ENCODE measurements at regions not wholly inside any gene's neighbourhood (a gene's known extent, or its start where the extent isn't known, plus 50 kb on each side); places are given as distances from the start of the nearest gene placed in this dataset.

DNA sequence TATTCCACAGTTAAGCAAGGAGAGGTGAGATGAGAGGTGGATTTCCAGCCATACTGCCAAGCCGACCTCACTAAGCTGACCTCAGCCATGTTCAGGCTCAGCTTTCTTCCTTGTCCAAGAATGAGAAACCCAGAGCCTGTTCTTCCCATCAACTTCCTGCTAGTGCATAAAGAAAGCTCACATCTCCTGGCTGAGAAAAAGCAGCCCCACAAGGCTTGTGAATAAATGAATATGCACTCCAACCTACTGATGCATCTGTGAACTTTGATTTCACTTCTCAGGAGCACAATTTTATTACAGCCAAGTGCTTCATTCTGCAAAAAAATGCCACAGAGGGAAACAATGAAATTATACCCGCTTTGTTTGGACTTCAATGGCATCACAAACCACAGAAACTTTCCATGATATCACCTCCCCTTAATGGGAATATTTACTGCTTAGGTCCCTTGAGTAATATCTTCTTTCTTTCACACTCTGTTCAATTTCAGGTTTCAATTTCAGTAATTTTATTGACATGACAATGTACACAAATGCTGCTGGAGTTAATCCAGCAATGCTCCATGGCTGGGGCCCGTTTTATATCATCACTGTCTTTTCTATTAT, 437.0 kb upstream of the PPP2R3A start:
- no peak for DNase-seq
- no CpG with 5 or more reads among the region's 3 CpGs for WGBS (ENCODE audit: insufficient coverage)
- no peaks in the 10 kb centered on the region for H3K79me2 ChIP-seq (ENCODE audit: insufficient read depth, low read length)

DNA sequence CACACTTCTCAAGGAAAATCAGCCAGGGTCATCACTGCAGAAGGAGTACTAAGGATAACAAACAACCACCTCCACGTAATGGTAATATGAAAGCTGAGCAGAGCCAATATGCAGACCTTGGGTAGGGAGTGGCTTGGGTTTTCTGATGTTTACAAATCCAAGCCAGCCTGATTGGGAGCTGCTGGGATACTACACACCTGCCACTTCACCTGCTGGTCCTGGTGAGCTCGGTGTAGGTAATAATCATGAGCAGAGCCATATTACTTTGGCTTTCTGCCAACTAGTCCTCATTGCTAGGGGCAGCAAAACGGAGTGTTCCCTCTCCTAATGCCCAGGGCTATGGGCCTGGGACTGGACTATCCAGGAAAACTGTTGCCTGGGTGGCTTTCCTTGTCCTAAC, 433.5 kb upstream of the PPP2R3A start:
- H3K9me3 Mint-ChIP-seq, result peaks cover 0 to 7% (median 2%) of the 10 kb centered on the region in 7 donors
- Histone ChIP-seq H3K36me3 (replicated peaks in 1 of 2; ENCODE audit: control insufficient read depth in 1 of 2, insufficient read depth in 2 of 2, low read length in 2 of 2) (no peaks in the 10 kb centered on the region), H2AFZ (ENCODE audit: insufficient read depth, low read depth, low read length, poor library complexity, severe bottlenecking) (no peak overlapping the region), H3K79me2 (ENCODE audit: insufficient read depth, low read length) (no peaks in the 10 kb centered on the region), H3K4me2 (replicated peaks; ENCODE audit: extremely low read depth, low read length, poor library complexity, severe bottlenecking) (no peak overlapping the region), H3K4me1 (ENCODE audit: control insufficient read depth in 1 of 2, insufficient read depth in 2 of 2, low read length in 2 of 2) (no peaks in the 10 kb centered on the region), H3K9ac (ENCODE audit: insufficient read depth, low read length, poor library complexity, severe bottlenecking) (no peak overlapping the region), H4K20me1 (ENCODE audit: insufficient read depth, low read length) (no peaks in the 10 kb centered on the region), H3K27me3 (ENCODE audit: control insufficient read depth in 2 of 2, insufficient read depth in 2 of 2, low read length in 2 of 2) (no peaks in the 10 kb centered on the region), H3K9me3 (replicated peaks in 1 of 2; ENCODE audit: control insufficient read depth in 1 of 2, insufficient read depth in 1 of 2, low read length in 2 of 2) (no peaks in the 10 kb centered on the region), H3K27ac (ENCODE audit: low read depth in 1 of 2, low read length in 2 of 2) (no peak overlapping the region), H3K4me3 (replicated peaks in 1 of 3; ENCODE audit: low read depth in 2 of 3, low read length in 3 of 3) (no peak overlapping the region)
- H3K27ac Mint-ChIP-seq, result no peak overlapping the region
- intact Hi-C loops (cut with micrococcal nuclease), result no loop called here
- no peak for DNase-seq
- no peak overlapping the region for H3K4me3 Mint-ChIP-seq
- H3K4me1 Mint-ChIP-seq, result no peaks in the 10 kb centered on the region
- peaks cover 0 to 2% (median 0%) of the 10 kb centered on the region in 3 donors for H3K27me3 Mint-ChIP-seq (ENCODE audit: low read depth in 3 of 3)
- no CpG with 5 or more reads among the region's 3 CpGs for WGBS (ENCODE audit: insufficient coverage)
- no peaks in the 10 kb centered on the region for H3K36me3 Mint-ChIP-seq
- TF ChIP-seq, protein P1, sequence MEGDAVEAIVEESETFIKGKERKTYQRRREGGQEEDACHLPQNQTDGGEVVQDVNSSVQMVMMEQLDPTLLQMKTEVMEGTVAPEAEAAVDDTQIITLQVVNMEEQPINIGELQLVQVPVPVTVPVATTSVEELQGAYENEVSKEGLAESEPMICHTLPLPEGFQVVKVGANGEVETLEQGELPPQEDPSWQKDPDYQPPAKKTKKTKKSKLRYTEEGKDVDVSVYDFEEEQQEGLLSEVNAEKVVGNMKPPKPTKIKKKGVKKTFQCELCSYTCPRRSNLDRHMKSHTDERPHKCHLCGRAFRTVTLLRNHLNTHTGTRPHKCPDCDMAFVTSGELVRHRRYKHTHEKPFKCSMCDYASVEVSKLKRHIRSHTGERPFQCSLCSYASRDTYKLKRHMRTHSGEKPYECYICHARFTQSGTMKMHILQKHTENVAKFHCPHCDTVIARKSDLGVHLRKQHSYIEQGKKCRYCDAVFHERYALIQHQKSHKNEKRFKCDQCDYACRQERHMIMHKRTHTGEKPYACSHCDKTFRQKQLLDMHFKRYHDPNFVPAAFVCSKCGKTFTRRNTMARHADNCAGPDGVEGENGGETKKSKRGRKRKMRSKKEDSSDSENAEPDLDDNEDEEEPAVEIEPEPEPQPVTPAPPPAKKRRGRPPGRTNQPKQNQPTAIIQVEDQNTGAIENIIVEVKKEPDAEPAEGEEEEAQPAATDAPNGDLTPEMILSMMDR (IDR thresholded peaks at IDR 0.05), result no peak

More for the DNA sequence above, 437.0 kb upstream of the PPP2R3A start:
- H3K4me1 ChIP-seq (ENCODE audit: control insufficient read depth in 1 of 2, insufficient read depth in 2 of 2, low read length in 2 of 2), result no peaks in the 10 kb centered on the region
- Mint-ChIP-seq H3K27ac (no peak overlapping the region), H3K4me1 (no peaks in the 10 kb centered on the region), H3K4me3 (peak overlapping the region in 1 of 2 donors; percentile 36), H3K36me3 (no peaks in the 10 kb centered on the region), H3K9me3 (peaks cover 0 to 6% (median 2%) of the 10 kb centered on the region in 7 donors), H3K27me3 (ENCODE audit: low read depth in 3 of 3) (peaks cover 0 to 4% (median 0%) of the 10 kb centered on the region in 3 donors)
- H3K27ac ChIP-seq (ENCODE audit: low read depth in 1 of 2, low read length in 2 of 2), result no peak overlapping the region
- no peaks in the 10 kb centered on the region for H3K9me3 ChIP-seq (replicated peaks in 1 of 2; ENCODE audit: control insufficient read depth in 1 of 2, insufficient read depth in 1 of 2, low read length in 2 of 2)
- no peaks in the 10 kb centered on the region for H3K27me3 ChIP-seq (ENCODE audit: control insufficient read depth in 2 of 2, insufficient read depth in 2 of 2, low read length in 2 of 2)
- intact Hi-C loops (cut with micrococcal nuclease), result no loop called here
- H3K9ac ChIP-seq (ENCODE audit: insufficient read depth, low read length, poor library complexity, severe bottlenecking), result no peak overlapping the region
- H3K4me2 ChIP-seq (replicated peaks; ENCODE audit: extremely low read depth, low read length, poor library complexity, severe bottlenecking), result no peak overlapping the region
- H3K4me3 ChIP-seq (replicated peaks in 1 of 3; ENCODE audit: low read depth in 2 of 3, low read length in 3 of 3), result no peak overlapping the region
- no peaks in the 10 kb centered on the region for H4K20me1 ChIP-seq (ENCODE audit: insufficient read depth, low read length)
- no peak overlapping the region for H2AFZ ChIP-seq (ENCODE audit: insufficient read depth, low read depth, low read length, poor library complexity, severe bottlenecking)
- no peaks in the 10 kb centered on the region for H3K36me3 ChIP-seq (replicated peaks in 1 of 2; ENCODE audit: control insufficient read depth in 1 of 2, insufficient read depth in 2 of 2, low read length in 2 of 2)
- TF ChIP-seq, protein P1 (IDR thresholded peaks at IDR 0.05), result no peak
